Germinal center (tissue), 1 donor: ENCODE measurements at regions not wholly inside any gene's neighbourhood (a gene's known extent, or its start where the extent isn't known, plus 50 kb on each side); places are given as distances from the start of the nearest gene placed in this dataset.

Source experiments
- DNase-seq: peaks from one replicate; pipeline ENCODE4 v3.0.0; 2012; ENCODE audit warnings: mixed read lengths, low spot score

DNA sequence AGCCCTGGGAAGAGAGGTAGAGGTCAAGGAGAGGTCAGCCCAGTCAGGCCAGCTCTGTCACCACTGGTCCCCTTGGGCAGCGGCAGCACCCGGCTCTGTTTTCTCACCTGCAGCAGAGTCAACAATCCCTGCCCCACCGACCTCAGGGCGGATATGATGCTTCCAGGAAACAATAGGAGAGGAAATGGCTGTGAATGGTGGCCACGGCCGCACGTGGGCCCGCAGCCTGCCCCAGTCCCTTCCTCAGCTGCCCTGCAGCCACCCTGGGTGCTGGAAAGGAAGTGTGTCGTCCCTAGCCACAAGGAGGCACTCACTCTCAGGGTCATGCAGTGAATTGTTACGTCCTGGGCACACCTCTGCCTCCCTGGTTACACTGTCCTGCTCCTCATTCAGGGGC, 92.5 kb upstream of the ENPP6 start:
- DNase-seq = peak; percentile 66

DNA sequence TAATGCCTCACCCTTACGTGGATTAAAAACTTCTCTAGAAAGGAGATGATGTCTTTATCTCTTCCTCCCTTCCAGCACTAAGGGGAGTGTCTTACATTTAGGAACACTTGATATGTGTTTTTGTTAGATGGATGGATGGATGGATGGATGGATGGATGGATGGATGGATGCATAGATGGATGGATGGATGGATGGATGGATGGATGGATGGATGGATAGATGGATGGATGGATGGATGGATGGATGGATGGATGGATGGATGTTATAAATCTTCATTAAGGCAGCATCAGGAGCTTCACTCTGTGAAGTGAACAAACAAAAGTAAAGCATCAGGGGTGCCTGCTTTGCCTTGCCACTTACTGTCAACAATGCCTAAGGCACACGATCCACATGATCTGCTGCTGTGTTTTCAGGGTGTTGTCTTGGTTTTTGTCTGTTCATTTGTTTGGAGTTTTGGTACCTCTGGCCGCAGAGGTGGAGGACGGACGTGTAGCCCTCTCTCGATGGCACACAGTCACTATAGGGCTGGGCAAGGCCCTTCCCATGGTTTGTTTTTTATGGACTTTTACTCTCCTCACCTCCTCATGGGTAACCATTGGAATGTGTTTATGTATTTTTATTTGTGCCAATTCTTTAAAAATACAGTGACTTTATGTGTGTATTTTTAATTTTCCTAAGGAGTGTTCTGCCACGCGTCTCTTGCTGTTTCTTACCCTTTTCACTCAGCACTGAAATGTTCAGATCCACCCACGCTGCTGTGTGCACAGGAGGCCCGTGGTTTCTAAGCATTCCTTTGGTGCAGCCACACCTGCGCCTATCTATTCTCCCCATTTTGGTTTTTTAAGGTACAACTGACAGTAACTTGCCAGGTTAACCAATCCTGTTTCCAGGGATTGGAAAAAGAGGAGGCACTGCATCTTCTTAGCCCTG, 91.8 kb upstream of the ENPP6 start:
- DNase-seq = no peak

DNA sequence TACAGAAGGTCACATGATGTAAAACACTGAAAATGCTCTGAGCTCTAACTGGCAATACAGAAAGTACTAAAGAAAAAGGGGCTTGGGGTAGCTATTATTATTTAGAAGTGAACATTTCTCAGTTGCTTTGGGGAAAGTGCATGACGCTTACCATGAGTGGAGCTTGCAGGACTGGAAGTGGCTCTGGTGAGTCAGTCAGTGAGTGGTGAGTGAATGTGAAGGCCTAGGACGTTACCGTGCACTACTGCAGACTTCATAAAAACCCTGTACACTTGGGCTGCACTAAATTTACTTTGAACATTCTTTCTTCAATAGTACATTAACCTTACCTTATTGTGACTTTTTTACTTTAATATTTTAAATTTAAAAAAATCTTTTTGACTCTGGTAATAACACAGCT, 89.3 kb upstream of the ENPP6 start:
- no peak for DNase-seq

DNA sequence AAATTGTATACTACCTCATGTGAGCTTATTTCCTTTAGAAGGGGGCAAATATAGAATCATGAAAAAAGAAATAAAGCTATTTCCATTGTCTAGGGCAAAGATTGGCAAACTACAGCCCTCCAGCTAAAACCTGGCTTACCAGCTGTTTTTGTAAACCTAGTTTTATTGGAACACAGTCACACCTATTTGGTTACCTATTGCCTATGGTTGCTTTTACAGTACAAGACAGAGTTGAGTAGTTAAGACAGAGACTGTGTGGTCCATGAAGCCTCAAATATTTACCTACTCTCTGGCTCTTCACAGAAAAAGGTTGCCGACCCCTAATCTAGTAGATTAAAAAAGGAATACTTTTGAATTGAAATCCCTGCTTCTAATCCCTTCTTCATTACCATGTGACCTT, 88.8 kb upstream of the ENPP6 start:
- DNase-seq = no peak

DNA sequence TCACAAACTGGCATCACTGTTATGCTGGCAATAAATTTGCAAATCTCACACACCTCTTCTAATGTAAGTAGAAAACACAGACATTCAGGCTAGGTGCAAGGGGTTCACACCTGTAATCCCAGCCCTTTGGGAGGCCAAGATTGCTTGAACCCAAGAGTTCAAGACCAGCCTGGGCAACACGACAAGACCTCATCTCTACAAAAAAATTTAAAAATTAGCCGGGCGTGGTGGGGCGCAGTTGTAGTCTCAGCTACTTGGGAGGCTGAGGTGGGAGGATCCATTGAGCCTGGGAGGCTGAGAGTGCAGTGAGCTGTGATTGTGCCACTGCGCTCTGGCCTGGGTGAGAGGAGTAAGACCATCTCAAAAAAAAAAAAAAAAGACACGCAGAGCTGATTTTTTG, 83.1 kb upstream of the ENPP6 start:
- no peak for DNase-seq

DNA sequence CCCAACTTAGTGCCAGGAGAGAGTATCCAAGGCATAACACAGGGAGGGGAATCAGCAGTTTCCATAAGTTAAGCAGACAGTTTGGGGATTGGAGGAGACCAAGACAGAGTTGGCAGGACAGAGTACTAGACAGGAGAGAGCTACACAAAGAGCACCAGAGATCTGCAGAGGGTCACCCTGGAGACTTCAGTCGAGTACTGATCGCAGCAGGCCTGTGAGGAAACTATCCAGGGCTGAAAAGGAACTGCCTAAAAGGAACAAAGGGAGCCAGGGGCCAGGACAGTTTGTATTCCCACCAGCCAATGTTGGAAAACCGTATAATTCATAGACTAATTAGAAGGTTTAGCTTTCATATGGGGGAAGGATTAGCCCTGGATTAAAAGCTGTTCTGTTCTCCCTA, 80.6 kb upstream of the ENPP6 start:
- no peak for DNase-seq

DNA sequence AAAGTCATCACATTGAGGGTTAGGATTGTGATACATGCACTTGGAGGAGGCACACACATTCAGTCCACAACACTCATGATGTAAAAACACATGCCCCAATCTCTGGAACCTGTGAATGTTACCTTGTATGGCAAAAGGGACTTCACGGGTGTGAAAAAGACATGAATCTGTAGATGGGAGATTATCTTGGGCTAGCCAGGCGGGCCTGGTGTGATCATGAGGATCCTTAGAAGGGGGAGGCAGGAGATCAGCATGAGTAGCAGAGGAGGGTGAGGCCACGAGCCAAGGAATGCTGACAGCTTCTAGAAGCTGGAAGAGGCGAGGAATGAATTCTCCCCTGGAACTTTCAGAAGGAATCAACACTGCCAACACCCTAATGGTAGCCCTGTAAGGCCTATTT, 77.5 kb upstream of the ENPP6 start:
- no peak for DNase-seq

DNA sequence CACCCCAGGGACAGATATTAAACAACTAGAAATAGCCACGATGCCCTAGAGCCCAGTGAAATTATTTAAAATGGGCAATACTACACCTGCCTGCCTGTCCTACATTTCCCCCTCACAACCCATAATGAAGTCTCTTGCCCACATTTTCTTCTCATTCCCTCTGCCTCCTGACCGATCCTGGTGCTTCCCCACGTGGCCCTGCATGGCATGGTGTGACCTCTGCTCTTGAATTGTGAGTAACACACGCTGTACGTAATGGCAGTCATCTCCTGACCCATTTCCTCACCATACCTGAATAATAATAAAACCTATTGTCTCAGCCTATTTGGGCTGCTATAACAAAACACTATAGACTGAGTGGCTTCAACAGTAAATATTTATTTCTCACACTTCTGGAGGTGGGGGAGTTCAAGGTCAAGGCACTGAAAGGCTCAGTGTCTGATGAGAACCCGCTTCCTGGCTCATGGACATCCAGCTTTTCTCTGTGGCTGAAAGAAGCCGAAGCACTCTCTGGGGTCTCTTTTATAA, 77.0 kb upstream of the ENPP6 start:
- no peak for DNase-seq

DNA sequence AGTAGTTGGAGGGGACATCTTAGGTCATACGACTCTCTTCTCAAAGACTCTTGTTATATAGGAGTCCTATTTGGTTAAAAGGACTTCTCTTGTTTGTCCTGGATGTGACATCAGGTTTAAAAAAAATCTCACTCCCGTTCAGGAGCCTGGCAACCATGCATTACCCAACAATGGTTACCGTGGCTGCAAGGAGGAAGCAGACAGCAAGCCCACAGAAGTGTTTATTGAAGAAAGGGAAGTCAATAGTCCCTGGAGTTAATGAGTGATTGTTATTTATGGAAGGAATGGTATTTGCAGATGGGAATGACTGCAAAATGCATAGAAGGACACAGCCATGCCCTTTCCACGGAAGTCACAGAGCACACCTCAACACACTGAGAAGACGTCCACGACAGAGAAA, 75.9 kb upstream of the ENPP6 start:
- DNase-seq = no peak

DNA sequence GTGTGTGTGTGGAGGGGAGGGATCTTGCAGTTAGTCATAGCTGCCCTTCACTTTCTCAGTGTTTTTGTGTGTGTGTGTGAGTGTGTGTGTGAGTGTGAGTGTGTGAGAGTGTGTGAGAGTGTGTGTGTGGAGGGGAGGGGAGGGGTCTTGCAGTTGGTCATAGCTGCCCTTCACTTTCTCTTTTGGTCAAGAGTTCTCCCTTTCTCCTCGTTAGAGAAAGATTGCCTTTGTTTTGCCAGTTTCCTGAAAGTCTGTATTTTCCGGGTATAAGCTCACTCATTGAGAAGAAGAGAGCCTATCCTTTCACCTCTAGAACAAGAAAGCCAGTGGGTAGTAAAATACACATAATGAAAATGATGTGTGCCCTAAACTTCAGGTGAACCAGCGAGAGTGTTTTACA, 75.2 kb upstream of the ENPP6 start:
- DNase-seq = no peak

DNA sequence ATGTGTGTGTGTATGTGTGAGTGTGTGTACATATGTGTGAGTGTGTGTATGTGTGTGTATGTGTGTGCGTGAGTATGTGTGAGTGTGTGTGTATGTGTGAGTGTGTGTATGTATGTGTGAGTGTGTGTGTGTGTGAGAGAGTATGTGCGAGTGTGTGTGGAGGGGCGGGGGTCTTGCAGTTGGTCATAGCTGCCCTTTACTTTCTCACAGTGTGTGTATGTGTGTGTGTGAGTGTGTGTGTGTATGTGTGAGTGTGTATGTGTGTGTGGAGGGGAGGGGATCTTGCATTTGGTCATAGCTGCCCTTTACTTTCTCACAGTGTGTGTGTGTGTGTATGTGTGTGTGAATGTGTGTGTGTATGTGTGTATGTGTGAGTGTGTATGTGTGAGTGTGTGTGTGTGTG, 74.8 kb upstream of the ENPP6 start:
- no peak for DNase-seq

DNA sequence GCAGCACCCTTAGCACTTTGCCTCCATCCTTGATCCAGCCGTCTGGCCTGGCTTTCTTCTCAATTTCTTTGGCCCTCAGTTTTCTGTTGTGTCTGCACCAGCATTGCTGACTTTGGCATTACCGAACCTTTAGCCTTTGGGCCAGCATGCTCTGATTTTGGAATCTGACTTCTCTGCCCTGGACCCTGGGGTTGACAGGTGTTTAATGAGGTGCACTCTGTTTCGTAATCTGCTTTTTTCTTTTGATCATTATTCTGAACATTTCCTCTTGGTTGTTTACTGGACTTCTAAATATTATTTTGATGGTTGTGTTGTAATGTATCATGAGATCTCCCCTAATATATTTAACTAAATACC, 71.5 kb upstream of the ENPP6 start:
- DNase-seq = no peak

DNA sequence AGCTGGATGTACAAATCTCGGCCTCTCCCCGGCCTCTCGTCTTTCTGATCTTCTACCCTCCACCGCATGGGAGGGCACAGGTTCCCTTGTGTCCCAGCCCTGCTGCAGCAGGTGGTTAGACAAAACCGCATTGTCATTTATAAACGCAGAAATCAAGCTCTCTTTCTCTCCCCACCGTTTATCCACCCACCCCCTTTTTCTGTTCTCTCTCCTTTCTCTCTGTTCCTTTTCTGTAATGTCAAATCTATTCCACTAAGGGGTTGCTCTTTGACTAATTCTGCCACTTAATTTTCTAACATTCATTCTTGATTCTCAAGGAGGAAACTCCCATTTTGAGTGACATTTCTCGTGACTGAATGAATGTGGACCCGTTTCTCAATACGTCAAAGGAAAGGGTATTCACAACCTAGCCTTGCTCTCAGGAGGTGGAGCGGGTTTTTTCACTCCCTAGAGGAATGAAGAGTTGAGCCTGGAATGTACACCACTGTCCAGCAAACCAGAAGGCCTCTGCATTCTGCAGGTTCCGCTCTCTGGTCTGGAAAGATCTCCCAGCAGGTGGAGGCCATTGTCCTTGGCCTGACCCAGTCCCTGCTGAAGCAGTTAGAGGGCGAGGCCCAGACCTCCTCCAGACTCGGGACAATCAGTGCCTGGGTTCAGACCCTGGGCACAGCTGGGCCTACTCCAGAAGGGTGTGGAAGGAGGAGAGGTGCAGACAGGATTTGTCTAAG, 70.9 kb upstream of the ENPP6 start:
- no peak for DNase-seq

DNA sequence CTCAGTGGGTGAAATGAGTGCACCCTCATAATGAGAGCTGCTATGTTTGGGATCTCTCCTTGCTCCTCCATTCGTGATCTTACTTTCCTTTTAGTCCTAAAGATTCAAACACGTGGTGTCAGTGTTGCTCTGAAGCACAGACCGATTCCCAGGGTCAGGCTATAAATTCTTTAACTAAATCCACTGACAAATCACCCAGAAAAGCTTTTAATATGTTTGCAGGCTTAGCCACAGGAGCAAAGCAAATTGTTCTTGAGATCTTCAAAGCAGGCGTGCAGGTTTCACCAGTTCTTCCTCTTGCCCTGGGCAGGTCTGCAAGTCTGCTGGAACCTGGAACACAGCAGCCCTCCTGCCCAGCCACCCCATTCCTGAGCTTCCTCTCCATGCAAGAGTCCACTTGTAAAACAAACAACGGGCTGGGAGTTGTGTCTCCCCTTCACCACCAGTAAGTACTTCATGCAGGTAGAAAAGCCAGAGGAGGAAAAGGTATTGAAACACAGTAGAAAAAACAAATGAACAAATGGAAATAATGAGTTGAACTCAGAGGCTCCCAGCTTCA, 70.1 kb upstream of the ENPP6 start:
- no peak for DNase-seq

DNA sequence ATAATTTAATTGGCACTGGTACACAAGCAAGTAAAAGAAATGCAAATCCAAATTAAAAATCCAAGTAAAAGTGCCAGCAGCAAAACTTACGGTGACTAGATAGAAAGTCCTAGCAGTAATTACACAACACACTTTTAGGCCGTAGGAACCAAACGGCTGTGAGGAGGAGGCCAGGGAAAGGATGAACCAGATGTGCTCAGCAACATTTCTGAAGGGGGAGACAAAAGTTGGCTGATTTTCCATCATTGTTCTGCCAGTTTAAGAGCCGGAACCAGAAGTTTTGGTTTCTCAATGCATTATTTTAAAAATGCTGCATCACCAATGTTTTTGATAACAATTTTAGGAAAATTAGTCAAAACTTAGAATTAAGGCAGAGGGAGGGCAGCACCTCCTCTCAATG, 68.7 kb upstream of the ENPP6 start:
- no peak for DNase-seq

DNA sequence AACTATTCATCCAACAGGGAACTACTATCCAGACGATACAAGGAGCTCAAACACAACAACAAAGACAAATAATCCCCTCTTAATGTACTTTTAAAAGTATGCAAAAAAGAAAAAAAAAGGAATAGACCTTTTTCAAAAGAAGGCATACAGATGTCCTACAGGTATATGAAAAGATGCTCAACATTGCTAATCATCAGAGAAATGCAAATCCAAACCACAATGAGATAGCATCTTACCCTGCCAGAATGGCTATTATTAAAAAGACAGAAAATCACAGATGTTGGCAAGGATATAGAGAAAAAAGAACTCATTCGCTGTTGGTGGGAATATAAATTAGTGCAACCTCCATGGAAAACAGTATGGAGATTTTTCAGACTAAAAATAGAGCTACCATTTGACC, 67.1 kb upstream of the ENPP6 start:
- DNase-seq = no peak

DNA sequence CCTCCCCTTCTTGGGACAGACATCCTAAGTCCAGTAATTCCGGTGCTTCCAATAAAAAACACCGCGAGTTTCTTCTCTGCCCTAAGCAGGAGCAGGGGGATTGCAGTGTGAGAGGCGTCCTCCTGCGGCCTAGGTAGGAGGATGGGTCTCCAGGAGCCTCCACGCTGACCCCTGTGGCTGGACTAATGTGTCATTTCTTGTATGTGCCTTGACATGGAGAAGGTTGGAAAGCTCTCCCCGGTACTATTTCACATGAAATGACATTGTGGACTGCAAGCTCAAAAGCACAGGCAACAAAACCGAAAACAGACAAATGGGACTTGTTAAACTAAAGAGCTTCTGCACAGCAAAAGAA, 66.6 kb upstream of the ENPP6 start:
- no peak for DNase-seq

DNA sequence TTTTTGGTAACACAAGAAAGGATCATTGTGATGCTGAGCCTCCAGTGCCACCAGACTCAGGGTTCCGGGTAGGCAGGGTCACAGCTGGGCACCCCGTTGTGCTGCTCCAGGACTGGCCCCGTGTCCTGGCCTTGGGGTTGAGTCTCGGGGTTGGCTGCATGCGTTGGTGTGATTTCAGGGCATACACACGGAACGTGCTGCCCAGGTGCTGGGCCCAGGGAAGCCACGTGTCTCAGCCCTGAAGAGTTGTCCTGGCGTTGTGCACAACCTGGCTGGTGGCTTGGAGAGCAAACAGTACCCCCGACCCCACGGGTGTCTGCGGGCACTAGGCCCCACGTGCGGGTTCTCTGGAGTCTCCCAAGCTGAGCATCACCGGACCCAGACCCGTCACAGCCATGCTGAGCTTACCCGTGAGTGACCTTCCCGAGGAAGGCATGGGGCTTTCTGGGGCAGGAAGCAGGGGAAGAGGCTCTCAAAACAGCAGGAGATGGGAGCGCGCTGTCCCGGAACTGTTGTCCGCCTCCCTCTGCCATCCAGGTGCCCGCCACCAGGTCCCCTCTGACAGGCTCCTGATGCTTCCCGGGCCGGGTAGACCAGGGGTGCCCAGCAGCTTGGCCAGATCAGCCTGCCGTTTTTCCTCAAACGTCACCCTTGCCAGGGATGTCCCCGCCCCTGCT, 66.1 kb upstream of the ENPP6 start:
- no peak for DNase-seq

DNA sequence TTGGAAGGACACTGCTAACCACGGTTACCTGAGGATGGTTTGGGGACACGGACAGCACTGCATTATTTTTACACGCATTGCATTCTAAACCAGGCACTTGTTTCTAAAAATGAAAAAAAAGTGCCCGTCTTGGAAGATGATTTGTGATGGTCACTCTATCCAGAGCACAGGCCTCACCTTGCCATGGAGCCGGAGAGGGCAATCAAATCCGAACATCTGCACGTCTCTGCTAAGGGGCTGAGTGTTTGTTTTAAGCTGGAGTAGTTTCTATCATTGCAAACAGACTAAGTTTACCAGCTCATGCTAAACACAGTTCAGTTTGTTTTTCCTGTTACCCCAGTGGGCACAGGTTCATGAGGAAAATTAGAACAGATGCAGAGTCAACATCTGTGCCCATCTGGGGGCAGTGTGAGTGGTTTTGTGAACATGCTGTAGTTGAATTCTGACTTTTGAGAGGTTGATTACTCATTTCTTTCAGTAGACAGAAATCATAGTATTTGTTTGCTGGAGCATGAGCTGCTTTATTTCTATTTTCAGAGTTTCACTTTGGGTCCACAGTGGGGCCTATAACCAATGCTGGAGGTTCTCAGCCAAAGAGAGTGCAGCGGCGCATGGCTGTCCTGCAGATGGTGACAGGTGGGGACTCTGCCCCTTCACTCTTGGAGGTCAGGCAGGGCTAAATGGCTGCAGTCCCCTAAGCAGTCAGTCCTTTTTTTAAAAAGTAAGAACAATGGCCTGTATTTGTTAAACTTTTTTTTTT, 65.4 kb upstream of the ENPP6 start:
- DNase-seq = peak; percentile 72

DNA sequence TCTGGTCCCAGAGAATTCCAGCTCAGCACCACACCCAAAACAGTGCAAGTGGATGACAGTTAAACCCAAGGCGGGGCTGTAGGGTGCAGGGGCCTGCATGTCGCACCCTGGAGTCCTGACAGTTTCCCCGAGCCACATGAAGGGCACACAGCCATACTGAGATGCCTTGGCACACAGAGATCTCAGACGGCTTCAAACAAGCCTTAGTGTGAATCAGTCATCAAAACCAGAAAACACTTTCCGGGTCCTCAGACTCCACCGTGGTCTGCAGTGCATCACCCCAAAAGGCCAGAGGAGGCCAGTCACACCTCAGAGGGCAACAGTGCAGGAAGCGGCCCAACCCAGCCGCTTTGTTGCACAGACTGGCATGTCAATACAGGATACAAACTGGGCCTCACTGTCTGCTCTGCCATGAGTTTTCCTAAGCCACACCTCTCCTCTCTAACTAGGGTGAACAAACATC, 64.6 kb upstream of the ENPP6 start:
- DNase-seq = no peak

DNA sequence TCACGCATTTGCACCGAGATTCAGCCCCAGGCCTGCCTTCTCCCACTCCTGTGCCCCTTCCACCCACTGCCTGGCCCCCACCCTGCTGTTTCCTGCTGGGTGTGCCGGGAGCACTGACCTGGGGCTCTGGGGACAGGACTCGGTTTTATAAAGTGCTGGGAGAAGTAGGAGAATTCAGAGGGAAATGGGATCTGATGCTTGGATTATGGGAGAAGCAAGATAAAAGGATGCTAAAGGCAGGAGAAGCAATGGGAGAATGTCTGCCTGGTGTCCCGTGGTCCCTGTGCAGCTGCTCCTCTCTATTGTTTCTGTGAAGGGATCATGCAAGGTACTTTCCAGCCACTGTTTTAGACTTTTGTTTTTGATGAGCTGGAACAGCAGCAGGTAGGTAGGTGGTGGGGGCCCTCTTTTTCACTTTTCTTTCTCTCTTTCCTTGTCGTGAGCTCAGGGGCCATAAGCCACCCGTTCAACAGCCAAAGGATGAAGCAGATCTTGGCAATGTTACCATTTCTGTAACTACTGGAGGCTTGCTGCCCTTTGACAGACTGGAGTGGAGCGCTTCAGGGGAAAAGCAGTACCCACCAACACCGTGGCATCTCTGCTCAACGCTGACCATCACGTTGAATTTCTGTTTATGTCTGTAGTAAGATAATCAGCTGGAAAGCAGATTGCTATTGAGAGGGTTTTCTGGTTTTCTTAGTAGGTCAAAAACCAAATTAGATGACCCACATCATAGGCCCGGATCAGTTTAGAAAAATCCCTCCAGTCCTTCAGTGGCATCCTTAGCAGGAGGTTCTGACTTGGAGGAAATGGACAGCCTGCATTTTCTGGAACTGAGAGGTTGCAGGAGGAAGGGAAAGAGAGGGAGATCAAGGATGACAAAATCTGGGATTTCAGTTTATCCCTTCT, 63.8 kb upstream of the ENPP6 start:
- no peak for DNase-seq
